Transverse colon (tissue), 4 donors: ENCODE measurements at regions not wholly inside any gene's neighbourhood (a gene's known extent, or its start where the extent isn't known, plus 50 kb on each side); places are given as distances from the start of the nearest gene placed in this dataset.

Experiments
- EP300 ChIP-seq: sonication (generic); formaldehyde crosslinking; IDR thresholded peaks from one replicate; pipeline ENCODE4 v1.6.1; 2017; ENCODE audit warnings: antibody characterized with exemption, low read depth
- POLR2A ChIP-seq: fragments of 450-650 bp; IDR thresholded peaks from one replicate; pipeline ENCODE4 v1.6.1; 2016; ENCODE audit warnings: antibody characterized with exemption, mild to moderate bottlenecking, moderate library complexity
- POLR2AphosphoS5 ChIP-seq, 3 donors: sonication (generic); formaldehyde crosslinking; IDR thresholded peaks; one replicate each; pipeline ENCODE4 v1.6.1; 2016; ENCODE audit warnings: antibody characterized with exemption in 3 of 3
- TF ChIP-seq, protein P1 (sequence below), 5 experiments: fragments of 200-600 bp in 3 of 5; fragments of 450-650 bp in 2 of 5; sonication (generic) in 3 of 5; IDR thresholded peaks; 1 replicate in 2 of 5; 2 replicates in 3 of 5; pipeline ENCODE4 v1.5.1; 2016 to 2017; ENCODE audit warnings: antibody characterized with exemption in 5 of 5, inconsistent platforms in 3 of 5, mild to moderate bottlenecking in 2 of 5, moderate library complexity in 1 of 5

- no peak for TF ChIP-seq POLR2A
- TF ChIP-seq EP300: no peak
- TF ChIP-seq, protein P1, sequence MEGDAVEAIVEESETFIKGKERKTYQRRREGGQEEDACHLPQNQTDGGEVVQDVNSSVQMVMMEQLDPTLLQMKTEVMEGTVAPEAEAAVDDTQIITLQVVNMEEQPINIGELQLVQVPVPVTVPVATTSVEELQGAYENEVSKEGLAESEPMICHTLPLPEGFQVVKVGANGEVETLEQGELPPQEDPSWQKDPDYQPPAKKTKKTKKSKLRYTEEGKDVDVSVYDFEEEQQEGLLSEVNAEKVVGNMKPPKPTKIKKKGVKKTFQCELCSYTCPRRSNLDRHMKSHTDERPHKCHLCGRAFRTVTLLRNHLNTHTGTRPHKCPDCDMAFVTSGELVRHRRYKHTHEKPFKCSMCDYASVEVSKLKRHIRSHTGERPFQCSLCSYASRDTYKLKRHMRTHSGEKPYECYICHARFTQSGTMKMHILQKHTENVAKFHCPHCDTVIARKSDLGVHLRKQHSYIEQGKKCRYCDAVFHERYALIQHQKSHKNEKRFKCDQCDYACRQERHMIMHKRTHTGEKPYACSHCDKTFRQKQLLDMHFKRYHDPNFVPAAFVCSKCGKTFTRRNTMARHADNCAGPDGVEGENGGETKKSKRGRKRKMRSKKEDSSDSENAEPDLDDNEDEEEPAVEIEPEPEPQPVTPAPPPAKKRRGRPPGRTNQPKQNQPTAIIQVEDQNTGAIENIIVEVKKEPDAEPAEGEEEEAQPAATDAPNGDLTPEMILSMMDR (IDR thresholded peaks at IDR 0.05): no peak
- no peak for TF ChIP-seq POLR2AphosphoS5 (IDR thresholded peaks at IDR 0.05)
Measured at GRCh38 chr1:18539171-18539570, 58.4 kb downstream of the KLHDC7A start.
